ENCODE measurements at regions not wholly inside any gene's neighbourhood (a gene's known extent, or its start where the extent isn't known, plus 50 kb on each side); places are given as distances from the start of the nearest gene placed in this dataset.

DNA sequence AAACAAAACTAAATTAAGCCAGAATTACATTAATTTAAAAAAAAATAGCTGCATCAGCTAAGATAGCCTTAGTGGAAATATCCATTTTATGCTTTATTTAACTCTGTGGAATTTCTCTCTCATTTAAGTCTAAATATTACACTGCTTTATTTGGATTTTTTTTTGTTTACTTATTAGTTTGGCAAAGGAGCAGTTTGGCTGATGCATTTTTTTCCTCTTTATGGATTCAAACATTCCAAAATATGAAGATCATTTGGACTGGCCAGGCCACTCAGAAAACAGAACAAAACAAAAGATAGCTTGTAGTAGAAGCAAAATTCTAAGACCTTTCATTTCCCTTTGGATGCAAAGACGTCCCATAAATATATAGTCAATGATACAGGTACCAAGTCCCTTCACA lies 707.3 kb upstream of the UBE2E2 start:
- no peak for DNase-seq

DNA sequence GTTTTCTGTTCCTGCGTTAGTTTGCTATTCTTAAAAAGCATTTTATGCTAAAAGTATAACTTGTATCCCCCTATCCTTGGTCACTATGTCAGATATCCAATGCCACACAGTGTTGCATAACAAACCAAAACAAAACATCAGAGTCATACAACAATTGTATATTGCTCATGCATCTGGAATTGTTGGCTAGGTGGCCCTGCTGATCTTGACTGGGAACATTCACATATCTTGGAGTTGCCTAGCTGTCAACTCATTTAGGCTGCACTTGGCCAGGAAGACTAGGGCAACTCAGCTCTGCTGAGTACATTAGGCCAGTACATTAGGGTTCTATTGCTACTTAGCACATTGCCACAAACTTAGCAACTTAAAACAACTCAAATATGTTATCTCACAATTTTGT lies 706.5 kb upstream of the UBE2E2 start:
- DNase-seq, result no peak

DNA sequence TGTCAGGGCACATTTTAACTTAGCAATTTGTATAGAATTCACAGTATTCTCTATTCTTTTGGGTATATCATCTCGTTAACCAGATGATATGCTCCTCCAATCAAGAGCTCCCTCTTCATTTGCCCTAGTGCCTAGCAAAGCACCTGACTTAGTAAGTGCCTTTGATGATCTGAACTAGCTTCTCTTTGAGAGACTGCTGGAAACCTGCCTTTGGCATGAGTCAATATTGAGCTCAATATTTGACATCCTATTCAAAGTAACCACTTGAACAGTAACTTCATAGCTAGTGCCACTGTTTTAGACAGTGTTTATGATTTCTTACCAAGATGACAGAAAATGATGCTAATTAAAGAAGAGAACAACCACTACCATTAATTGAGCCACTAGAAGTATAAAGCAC lies 696.3 kb upstream of the UBE2E2 start:
- no peak for DNase-seq

DNA sequence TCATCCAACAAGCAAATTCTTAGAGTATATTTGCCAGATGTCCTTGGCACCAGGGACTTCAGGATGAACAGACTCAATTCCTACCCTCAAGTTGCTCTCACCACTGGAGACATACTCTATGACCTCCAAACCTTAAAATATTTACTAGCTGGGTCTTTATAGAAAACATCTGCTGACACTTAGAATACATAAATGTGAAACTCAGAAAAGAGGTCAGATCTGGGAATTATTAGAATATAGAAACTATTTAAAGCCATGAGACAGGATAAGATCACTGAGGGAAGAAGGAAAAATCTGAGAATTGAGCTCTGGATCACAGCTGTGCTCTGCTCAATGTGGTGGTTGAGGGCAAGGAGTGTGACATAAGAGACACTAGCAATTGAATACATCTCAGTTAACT lies 695.4 kb upstream of the UBE2E2 start:
- DNase-seq, result no peak

DNA sequence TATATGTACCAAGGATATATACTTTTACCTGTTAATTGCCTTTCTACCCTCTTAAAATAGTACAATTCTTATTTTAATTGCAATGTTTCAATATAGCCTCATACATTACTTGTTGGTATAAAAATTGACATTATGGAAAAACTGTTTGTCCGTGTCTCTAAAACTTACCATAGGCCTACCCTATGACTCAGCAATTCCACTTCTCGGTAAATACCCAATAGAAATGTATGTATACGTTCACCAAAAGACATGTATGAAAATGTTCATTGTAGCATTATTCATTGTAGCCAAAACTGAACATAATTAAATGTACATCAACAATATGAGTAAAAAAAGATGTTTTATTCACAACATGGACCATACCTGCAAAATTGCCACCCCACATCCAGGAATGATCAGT lies 679.2 kb upstream of the UBE2E2 start:
- no peak for DNase-seq

DNA sequence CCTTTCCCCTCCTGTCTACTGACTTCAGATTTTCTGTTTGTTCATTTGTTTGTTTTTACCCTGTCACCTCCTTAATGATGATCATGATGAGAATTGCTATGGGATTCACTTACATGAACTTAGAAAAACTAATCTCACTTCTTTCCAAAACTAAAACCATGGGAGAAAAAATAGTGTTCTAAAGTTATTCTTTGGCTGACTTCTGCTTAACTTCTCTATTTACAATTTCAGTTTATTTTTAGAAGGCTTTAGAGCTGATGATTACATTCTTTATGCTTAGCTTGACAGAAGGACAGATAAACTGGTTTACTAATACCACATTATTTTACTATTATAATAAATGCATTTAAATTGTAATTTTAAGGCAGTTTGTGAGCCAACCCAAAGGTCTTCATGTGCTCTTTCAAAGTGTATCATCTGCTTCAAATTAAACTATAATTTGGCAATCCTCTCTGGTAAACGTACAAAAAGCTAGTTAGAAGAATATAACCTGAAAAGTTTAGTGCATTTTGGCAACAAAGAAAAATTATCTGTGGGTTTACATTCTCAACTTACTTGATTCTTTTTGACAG lies 676.8 kb upstream of the UBE2E2 start:
- DNase-seq, result no peak

DNA sequence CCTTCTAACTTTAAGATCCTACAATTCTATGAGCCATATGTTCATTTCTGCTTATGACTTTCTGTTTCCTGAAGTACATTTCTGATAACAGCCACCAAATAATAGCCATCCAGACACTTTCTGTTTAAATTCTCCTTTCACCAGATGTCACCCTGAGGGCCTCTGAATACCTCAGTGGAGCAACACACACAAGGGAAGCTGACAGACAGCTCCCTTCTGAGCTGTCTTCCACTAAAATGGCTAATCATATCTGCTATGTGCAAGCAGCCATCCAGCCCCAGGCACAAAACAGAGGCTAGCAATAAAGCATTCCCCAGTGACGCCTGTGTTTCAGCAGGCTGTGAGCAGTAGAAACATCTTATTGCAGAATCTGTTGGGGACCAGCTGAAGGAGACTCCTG lies 666.6 kb upstream of the UBE2E2 start:
- DNase-seq, result no peak

DNA sequence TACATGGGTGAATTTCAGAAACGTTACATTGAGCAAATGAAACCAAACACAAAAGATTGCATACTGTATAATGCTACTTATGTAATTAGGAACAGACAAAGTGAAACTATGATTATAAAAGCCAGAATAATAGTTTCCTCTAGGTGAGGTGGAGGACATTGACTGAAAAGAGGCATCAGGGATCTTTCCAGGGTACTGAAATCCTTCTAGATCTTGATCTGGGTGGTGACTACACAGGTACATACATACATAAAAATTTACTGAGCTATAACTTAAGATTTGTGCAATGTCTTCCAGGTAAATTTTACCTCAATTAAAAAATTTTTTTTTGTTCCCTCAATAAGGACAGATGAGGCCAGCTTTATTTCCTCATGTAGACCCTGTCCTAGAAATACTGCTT lies 665.6 kb upstream of the UBE2E2 start:
- DNase-seq, result no peak

DNA sequence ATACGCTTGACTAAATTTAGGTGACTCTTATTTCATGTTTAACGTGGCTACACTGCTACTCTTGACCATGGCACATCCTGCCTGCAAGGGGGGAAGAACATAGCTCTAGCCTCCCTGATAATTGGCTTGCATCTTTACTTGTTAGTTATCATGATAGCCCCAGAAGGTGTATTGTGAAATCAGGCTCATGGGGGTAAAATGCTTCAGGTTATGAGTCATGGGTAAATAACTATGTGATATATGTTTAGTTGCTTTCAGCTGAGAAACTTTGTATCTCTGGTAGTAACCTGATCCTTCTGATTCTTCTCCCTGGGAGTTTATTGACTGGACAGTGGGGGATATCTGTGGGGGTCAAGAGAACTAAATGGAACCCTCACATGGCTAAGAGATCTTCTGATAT lies 660.8 kb upstream of the UBE2E2 start:
- no peak for DNase-seq

DNA sequence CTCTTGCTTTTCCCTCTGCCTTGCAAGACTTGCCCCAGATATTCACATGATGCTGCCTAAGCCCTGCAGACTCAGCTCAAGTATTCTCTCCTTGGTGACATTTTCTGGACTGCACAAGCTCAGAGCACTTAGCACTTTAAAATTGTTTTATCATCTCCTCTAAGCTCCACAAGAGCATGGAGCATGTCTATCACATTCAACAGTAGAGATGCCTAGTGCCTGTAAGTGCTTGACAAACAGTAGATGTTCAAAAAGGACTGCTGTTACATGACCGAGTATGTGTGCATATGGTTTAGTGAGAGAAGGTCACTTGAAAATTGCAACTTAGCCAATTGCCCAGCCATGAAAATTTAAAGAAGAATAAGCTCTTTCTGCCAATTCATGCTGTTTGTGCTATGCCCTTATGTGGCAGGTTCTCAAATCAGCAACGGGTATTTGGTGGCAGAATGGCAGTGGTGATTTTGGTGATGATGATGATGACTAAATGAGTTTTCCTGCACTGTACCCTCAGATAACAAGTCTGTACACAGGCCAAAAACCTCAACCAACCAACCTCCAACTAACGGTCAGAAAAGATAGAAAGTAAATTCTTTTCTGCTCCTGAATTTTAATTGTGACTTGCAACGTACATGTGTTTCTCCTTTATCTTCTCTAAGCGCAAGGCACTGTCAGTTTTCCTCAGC lies 647.2 kb upstream of the UBE2E2 start:
- DNase-seq, result no peak

DNA sequence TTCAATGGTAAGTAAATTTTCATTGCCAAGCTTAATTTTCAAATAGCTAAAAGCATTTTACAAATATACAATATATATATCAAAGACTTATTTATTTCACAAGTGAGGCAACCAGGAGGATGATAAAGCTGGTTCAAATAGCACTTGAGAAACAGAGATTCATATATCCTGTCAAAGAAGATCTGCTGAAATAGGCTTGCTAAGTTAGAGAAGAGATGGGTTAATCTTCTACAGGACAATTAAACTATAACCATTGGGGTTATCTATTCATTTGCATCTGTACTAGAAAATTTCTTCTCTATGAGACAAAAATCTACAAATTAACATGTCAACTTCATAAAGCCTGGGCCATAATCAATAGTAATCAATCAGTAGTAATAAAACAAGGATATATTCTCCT lies 637.7 kb upstream of the UBE2E2 start:
- no peak for DNase-seq

DNA sequence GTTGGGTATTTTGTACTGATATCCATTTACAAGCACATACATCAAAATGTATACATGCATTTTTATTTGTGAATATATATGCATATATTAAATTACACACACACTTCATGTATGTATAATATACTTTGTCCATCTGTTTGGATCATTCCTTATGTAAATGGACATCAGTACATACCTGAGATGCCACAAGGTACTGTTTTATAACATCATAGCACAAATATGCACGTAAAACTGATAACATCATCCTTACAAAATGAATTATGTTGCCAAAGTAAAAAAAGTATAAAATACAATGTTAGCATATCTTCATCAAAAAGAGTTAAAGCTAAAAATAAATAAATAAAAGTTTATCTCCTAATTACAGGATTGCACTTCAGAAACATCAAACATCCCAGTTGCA lies 634.8 kb upstream of the UBE2E2 start:
- no peak for DNase-seq

DNA sequence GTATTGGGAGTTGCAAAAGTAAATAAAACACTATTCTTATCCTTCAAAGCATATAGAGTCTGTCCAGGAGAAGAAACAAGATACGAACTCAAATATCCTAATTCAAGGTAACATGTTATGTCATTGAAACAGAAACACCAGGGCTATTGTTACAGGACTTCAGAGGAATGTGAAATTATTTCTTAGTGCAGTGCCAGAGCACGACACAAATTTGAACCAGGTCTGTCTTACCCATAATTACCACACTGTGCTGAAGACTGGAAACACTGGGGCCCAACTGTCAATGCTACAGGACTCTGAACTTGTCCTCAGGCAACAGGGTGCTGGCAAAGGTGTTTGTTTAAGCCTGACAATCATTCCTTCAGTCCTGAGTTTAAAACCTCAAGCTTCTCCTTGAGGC lies 633.6 kb upstream of the UBE2E2 start:
- DNase-seq, result no peak

DNA sequence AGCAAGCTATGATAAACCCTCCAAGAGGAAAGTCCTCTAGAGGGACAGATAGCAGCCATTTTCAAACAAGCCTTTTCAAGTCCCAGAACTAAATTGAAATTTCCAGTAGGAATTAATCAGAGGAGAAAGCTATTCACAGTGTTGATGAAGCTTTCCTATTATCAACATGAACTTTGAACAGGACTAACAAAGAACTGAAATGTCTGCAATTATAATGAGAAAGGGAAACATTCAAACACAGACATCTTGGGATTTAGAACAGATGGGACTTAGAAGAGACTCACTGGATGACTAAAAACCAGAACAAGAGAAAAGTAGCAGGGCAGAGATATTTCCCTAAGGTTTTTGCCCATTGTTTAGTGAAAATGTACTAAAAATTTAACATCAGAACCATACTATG lies 622.1 kb upstream of the UBE2E2 start:
- DNase-seq, result no peak

DNA sequence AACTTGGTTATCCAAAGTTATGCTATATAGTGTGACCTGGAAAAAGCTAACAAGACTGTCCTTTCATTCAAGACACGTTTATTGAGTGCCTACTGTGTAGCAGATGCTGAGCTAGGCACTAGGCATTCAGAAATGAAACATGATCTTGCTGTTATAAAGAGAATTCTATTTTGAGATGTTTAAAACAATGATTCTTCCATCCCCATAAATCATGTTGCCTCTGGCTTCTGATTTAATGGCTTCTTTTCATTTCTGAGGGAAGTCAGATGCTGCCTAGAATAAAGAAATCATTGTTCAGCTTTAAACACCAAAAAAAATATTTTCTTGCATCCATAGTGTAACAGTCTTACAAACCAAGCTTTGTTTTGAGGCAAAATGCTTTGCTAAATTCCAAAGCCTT lies 620.9 kb upstream of the UBE2E2 start:
- no peak for DNase-seq

DNA sequence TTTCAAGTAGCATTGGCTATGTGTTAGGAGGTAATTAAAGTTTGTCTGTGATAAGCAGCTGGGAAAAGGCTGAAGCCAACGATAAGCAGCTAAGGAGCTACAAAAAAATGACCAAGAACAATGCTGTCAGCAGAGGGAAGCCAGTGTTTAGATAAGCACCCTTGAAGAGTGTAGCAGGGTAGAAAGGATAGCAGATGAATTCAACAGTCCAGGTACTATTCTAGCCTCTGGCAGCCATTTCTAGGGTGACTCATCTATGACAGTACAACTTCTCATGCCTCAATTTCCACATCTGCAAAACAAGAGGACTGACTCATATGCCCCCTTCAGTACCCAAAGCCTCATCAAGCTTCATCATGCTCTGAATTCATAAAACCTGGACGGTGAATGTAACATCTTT lies 617.6 kb upstream of the UBE2E2 start:
- DNase-seq, result no peak

DNA sequence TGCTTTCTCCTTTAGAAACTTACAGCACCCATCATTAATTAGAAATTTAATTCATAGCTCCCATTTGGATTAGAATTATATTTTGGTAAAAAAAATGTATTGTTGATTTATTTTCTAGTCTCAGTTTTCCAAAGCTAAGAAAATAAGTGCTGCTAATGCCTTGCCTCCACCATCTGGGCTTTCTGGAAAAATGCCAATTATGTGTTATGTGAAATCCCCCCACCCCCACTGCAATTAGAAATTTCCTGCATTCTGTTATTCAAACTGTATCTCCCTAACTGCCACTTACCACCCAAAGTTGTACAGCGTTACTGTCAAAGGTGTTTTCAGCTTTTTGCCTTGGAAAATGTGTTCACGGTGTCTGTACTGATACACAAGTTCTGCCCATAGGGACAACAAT lies 617.2 kb upstream of the UBE2E2 start:
- DNase-seq, result no peak

DNA sequence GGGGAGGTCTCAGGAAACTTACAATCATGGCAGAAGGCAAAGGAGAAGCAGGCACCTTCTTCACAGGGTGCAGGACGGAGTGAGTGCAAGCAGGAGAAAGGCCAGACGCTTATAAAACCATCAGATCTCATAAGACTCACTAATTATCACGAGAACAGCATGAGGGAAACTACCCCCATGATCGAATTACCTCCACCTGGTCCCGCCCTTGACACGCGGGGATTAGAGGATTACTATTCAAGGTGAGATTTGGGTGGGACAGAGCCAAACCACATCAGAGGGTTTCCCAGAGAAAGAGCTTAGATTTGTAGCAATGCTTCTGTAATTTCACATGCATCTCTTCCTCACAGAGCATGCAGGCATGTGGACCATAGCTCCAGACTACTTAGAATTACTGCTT lies 615.7 kb upstream of the UBE2E2 start:
- DNase-seq, result no peak

DNA sequence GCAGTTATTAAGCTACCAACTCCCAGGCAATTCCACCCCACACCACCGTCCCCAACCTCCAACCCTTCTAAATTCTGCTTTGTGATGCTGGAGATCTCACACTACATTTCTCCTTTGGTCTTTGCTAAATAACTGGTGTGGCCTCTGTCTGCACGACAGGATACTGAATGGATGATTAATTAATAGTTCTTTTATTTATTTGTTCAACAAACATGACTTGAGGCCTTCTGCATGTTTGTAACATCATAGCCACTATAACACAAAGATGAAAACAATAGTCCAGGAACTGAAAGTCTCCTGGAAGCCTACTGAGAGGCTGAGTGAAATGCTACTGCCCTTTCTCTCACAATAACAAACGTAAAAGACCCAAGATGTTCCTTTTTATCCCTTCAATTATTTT lies 609.5 kb upstream of the UBE2E2 start:
- DNase-seq, result no peak

DNA sequence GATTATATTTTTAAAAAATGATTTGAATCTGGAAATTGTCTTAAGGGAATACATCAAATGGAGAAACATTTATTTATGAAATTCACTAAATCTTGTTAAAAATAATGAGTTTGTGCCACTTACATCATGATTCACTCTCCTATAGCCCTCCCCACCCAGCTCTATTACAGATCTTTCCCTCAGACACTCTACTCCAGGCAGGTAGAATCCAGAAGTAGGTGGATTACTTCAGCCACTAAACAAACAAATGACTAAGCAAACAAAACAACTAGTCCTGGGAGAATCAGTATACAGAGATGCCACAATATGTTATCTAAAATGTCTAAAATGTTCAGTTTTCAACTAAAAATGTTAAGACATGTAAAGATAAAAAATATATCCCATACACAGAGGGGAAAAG lies 608.1 kb upstream of the UBE2E2 start:
- no peak for DNase-seq

DNA sequence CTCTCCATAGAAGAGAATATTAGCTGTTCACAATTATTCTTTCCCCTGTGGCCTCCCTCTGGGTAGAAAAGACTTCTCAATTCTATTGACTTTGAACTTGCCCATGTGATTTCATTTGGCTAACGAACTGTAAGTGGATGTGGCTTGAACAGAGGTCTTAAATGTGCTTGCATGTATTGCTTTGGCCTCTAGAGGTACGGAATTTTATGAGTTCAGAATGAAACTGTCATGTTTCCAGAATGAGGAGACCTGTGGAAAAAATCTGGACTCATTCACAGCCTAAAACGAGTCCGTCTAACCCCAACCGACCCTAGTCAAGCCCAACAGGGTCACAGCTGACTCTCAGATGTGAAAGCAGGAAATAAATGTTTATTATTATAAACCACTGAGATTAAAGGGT lies 596.7 kb upstream of the UBE2E2 start:
- no peak for DNase-seq

DNA sequence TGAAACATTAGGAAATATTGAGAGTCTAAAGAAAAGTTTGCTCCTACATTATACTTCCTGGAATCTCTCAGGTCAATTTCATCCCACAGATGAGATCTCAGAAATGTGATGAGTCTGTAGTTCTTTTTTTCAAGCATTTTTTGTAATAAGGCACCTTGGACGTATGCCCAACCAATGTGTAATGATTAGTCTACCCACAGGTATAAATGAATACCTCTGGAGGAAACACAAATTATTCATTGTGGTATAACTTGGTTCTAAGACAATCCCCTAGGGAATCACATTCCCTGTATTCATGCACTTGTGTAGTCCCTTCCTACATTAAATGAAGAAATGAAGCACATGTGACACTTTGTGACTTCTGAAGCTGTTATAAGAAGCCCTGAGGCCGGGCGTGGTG lies 596.2 kb upstream of the UBE2E2 start:
- DNase-seq, result no peak

DNA sequence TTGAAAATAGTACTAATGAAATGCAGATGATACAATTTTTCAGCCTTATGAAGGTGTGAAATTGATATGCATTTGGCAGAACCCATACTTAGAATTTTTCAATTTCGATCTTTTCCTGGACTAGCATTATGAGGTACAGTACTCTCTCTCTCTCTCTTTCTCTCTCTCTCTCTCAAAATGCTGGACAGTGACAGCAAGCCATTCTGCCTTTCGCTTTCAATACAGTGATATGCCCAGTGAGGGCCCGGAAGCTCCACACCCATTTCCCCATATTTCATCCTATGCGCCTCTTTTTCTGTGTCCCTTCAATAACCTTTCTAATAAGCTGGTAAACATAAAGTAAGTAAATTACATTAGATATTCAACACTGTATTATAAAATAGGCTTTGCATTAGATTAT lies 595.0 kb upstream of the UBE2E2 start:
- DNase-seq, result no peak

DNA sequence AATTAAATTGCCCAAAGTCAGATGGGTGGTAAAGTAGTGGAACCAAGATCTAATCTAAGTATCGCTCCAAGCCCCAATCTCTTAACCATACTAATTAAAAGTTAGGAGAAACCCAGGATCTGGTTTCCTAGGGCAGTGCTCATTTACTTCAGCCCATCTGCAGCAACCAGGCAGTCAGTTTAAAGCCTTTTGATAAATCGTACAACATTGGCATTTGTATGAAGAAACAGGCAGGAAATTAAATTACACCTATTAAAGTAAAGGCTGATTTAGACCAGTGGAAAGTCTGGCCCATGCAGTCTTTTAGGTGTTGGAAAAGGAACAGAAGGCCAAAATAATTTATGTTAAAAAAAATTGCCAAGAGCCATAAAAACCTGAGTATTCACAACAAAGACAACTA lies 594.4 kb upstream of the UBE2E2 start:
- no peak for DNase-seq

DNA sequence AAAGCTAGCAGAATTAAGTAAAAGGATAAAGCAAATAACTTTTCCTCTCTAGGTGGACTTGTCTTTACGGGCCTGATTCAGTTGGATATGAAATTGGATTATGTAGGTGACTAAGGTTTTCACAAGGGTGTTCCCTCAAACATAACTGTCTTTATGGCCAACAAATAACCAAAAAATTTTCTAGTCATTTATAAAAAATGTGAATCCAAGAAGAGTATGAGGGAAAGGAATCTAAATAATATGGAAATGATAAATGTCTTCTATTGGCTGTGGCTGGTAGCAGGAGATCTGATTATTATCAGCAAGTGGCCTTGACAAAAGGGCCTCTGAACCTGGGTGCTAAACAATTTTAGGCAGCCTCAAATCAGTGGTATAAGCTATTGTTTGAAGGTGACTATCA lies 594.0 kb upstream of the UBE2E2 start:
- DNase-seq, result no peak

DNA sequence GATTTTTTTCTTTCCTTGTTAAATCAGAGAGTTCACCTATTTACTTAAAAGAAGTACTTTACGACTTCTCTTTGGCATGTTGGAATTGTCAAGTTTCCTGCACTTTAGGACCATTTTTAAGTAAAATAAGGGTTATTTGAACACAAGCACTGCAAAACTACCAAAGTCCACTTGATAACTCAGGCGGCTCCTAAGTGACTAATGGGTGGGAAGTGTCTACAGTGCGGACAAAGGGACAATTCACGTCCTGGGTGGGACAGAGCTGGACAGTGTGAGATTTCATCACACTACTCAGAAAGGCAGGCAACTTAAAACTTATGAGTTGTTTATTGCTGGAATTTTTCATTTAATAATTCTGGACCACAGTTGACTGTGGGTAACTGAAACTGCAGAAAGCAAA lies 590.2 kb upstream of the UBE2E2 start:
- DNase-seq, result no peak

All from stimulated activated CD8-positive, alpha-beta memory T cell treated with anti-CD3 and anti-CD28 coated beads, Interleukin-4, amount 100 ng/mL, for 48 hours (primary cell).